Liver (tissue), 9 donors: ENCODE measurements at regions not wholly inside any gene's neighbourhood (a gene's known extent, or its start where the extent isn't known, plus 50 kb on each side); places are given as distances from the start of the nearest gene placed in this dataset.

Experiments
- DNase-seq: peaks from one replicate; pipeline ENCODE4 v3.0.0-alpha.2; 2017; ENCODE audit warnings: low spot score
- H3K27ac ChIP-seq, 2 donors: one replicate each; pipeline ENCODE4 v1.7.0; 2013; ENCODE audit warnings: inconsistent platforms in 2 of 2, low read length in 2 of 2, control low read depth in 1 of 2, low read depth in 1 of 2, mild to moderate bottlenecking in 1 of 2
- H3K27me3 ChIP-seq, 4 donors: one replicate each; pipeline versions ENCODE4 v1.6.1 to v1.7.0; 2013; ENCODE audit warnings: low read length in 3 of 4, inconsistent platforms in 1 of 4, mild to moderate bottlenecking in 1 of 4, moderate library complexity in 1 of 4; ENCODE audit not compliant: control insufficient read depth in 4 of 4, insufficient read depth in 4 of 4
- H3K36me3 ChIP-seq, 4 donors: one replicate each; pipeline versions ENCODE4 v1.6.1 to v1.7.0; 2013; ENCODE audit warnings: low read length in 3 of 4, mild to moderate bottlenecking in 3 of 4, low read depth in 1 of 4, moderate library complexity in 1 of 4; ENCODE audit not compliant: control insufficient read depth in 4 of 4, insufficient read depth in 3 of 4
- H3K4me1 ChIP-seq, 4 donors: one replicate each; pipeline versions ENCODE4 v1.6.1 to v1.7.0; 2013; ENCODE audit warnings: low read length in 3 of 4, mild to moderate bottlenecking in 3 of 4, moderate library complexity in 1 of 4; ENCODE audit not compliant: control insufficient read depth in 4 of 4, insufficient read depth in 4 of 4
- H3K4me3 ChIP-seq, 3 donors: one replicate each; pipeline versions ENCODE4 v1.6.1 to v1.7.0; 2013; ENCODE audit warnings: low read length in 3 of 3, control low read depth in 1 of 3, low read depth in 1 of 3, mild to moderate bottlenecking in 1 of 3
- H3K9ac ChIP-seq, 2 donors: one replicate each; pipeline ENCODE4 v1.7.0; 2013; ENCODE audit warnings: low read length in 2 of 2, mild to moderate bottlenecking in 2 of 2, moderate library complexity in 2 of 2, control low read depth in 1 of 2, low read depth in 1 of 2
- H3K9me3 ChIP-seq, 4 donors: one replicate each; pipeline versions ENCODE4 v1.6.1 to v1.7.0; 2013; ENCODE audit warnings: low read length in 3 of 4; ENCODE audit not compliant: control insufficient read depth in 4 of 4
- ATF3 ChIP-seq: IDR thresholded peaks from 2 replicates; pipeline ENCODE4 v1.6.1; 2016; ENCODE audit warnings: antibody characterized with exemption
- CTCF ChIP-seq: fragments of 150-350 bp; IDR thresholded peaks from 2 replicates; pipeline ENCODE4 v1.5.1; 2017; ENCODE audit warnings: improper control_type of control experiment, low read depth, low read length; ENCODE audit not compliant: missing input control
- EGR1 ChIP-seq, 2 donors: IDR thresholded peaks; 2 replicates each; pipeline ENCODE4 v1.6.1; 2016 to 2018; ENCODE audit warnings: antibody characterized with exemption in 2 of 2, low read depth in 2 of 2
- GABPA ChIP-seq, 2 donors: IDR thresholded peaks in 1 of 2; conservative IDR thresholded peaks in 1 of 2; 2 replicates each; pipeline ENCODE4 v1.6.1; 2016; ENCODE audit warnings: antibody characterized with exemption in 2 of 2, mild to moderate bottlenecking in 1 of 2, moderate library complexity in 1 of 2
- HNF4A ChIP-seq, 2 donors: conservative IDR thresholded peaks; 2 replicates each; pipeline ENCODE4 v1.6.1; 2016; ENCODE audit warnings: antibody characterized with exemption in 2 of 2, mild to moderate bottlenecking in 2 of 2
- HNF4G ChIP-seq: IDR thresholded peaks from 2 replicates; pipeline ENCODE4 v1.6.1; 2016; ENCODE audit warnings: antibody characterized with exemption
- JUND ChIP-seq, 2 donors: IDR thresholded peaks; 2 replicates each; pipeline ENCODE4 v1.6.1; 2016; ENCODE audit warnings: antibody characterized with exemption in 2 of 2
- MAX ChIP-seq: IDR thresholded peaks from 2 replicates; pipeline ENCODE4 v1.6.1; 2016; ENCODE audit warnings: antibody characterized with exemption
- NR2F2 ChIP-seq: IDR thresholded peaks from 2 replicates; pipeline ENCODE4 v1.6.1; 2016; ENCODE audit warnings: antibody characterized with exemption
- RAD21 ChIP-seq, 2 donors: IDR thresholded peaks; 2 replicates each; pipeline ENCODE4 v1.6.1; 2016; ENCODE audit warnings: antibody characterized with exemption in 2 of 2, mild to moderate bottlenecking in 2 of 2
- RXRA ChIP-seq, 2 donors: IDR thresholded peaks; 2 replicates each; pipeline ENCODE4 v1.6.1; 2017 to 2018; ENCODE audit warnings: antibody characterized with exemption in 2 of 2, mild to moderate bottlenecking in 1 of 2
- SP1 ChIP-seq: IDR thresholded peaks from 2 replicates; pipeline ENCODE4 v1.6.1; 2018; ENCODE audit warnings: antibody characterized with exemption, mild to moderate bottlenecking
- TAF1 ChIP-seq: conservative IDR thresholded peaks from 2 replicates; pipeline ENCODE4 v1.6.1; 2016; ENCODE audit warnings: antibody characterized with exemption, mild to moderate bottlenecking
- YY1 ChIP-seq: IDR thresholded peaks from 2 replicates; pipeline ENCODE4 v1.6.1; 2016; ENCODE audit warnings: antibody characterized with exemption, mild to moderate bottlenecking
- WGBS: extraction: QIAGEN DNeasy Blood & Tissue Kit; methylation state at CpG from one replicate; pipeline ENCODE4 v1.1.7; 2013; 5-methylcytosine and 5-hydroxymethylcytosine counted together
- small RNA-seq: library from RNA; depleted of rRNA; stranded (forward); fragments of <200 nt; gene quantifications from one replicate; pipeline ENCODE3, GENCODE V24; 2014
- TF ChIP-seq, protein P1 (sequence below): IDR thresholded peaks from 2 replicates; pipeline ENCODE4 v1.6.1; 2016; ENCODE audit warnings: antibody characterized with exemption
- TF ChIP-seq, protein P2 (sequence below): IDR thresholded peaks from 2 replicates; pipeline ENCODE4 v1.6.1; 2016; ENCODE audit warnings: antibody characterized with exemption, mild to moderate bottlenecking
- donor health status: healthy.
- donor health status: healthy.
- donor health status: healthy.
- donor health status: healthy.
- donor health status: healthy.

- WGBS: 77% methylated on average over 8 of the region's 8 CpGs
- Histone ChIP-seq H3K9ac (no peak overlapping the region), H3K9me3 (no peaks in the 10 kb centered on the region), H3K27me3 (peaks cover 0 to 2% (median 0%) of the 10 kb centered on the region in 4 donors), H3K27ac (no peak overlapping the region), H3K4me1 (no peaks in the 10 kb centered on the region), H3K36me3 (no peaks in the 10 kb centered on the region), H3K4me3 (no peak overlapping the region)
- DNase-seq: no peak
- TF ChIP-seq CTCF (no peak), TAF1 (no peak), RXRA (IDR thresholded peaks at IDR 0.05) (no peak), YY1 (no peak), SP1 (no peak), EGR1 (IDR thresholded peaks at IDR 0.05; ENCODE audit: low read depth in 2 of 2) (no peak), GABPA (IDR thresholded peaks at IDR 0.05 in 1 of 2, conservative IDR thresholded peaks at IDR 0.05 in 1 of 2) (no peak), HNF4G (no peak), NR2F2 (no peak), ATF3 (no peak), JUND (IDR thresholded peaks at IDR 0.05) (no peak), MAX (no peak), HNF4A (conservative IDR thresholded peaks at IDR 0.05) (no peak), RAD21 (IDR thresholded peaks at IDR 0.05) (no peak)
- TF ChIP-seq, protein P1, sequence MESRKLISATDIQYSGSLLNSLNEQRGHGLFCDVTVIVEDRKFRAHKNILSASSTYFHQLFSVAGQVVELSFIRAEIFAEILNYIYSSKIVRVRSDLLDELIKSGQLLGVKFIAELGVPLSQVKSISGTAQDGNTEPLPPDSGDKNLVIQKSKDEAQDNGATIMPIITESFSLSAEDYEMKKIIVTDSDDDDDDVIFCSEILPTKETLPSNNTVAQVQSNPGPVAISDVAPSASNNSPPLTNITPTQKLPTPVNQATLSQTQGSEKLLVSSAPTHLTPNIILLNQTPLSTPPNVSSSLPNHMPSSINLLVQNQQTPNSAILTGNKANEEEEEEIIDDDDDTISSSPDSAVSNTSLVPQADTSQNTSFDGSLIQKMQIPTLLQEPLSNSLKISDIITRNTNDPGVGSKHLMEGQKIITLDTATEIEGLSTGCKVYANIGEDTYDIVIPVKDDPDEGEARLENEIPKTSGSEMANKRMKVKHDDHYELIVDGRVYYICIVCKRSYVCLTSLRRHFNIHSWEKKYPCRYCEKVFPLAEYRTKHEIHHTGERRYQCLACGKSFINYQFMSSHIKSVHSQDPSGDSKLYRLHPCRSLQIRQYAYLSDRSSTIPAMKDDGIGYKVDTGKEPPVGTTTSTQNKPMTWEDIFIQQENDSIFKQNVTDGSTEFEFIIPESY: no peak
- TF ChIP-seq, protein P2, sequence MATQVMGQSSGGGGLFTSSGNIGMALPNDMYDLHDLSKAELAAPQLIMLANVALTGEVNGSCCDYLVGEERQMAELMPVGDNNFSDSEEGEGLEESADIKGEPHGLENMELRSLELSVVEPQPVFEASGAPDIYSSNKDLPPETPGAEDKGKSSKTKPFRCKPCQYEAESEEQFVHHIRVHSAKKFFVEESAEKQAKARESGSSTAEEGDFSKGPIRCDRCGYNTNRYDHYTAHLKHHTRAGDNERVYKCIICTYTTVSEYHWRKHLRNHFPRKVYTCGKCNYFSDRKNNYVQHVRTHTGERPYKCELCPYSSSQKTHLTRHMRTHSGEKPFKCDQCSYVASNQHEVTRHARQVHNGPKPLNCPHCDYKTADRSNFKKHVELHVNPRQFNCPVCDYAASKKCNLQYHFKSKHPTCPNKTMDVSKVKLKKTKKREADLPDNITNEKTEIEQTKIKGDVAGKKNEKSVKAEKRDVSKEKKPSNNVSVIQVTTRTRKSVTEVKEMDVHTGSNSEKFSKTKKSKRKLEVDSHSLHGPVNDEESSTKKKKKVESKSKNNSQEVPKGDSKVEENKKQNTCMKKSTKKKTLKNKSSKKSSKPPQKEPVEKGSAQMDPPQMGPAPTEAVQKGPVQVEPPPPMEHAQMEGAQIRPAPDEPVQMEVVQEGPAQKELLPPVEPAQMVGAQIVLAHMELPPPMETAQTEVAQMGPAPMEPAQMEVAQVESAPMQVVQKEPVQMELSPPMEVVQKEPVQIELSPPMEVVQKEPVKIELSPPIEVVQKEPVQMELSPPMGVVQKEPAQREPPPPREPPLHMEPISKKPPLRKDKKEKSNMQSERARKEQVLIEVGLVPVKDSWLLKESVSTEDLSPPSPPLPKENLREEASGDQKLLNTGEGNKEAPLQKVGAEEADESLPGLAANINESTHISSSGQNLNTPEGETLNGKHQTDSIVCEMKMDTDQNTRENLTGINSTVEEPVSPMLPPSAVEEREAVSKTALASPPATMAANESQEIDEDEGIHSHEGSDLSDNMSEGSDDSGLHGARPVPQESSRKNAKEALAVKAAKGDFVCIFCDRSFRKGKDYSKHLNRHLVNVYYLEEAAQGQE: no peak
These were observed 49.8 kb upstream of the SYN2 start for GRCh38 chr3:11954312-11954934.

Small RNAs in the stretch of these regions (small RNA-seq; reads per million reads assigned to genes)
- 0.31 reads per million, percentile 30 among the genes with 10 or more reads in this experiment for gene RN7SL147P
